H9 (cell line): ENCODE measurements at regions not wholly inside any gene's neighbourhood (a gene's known extent, or its start where the extent isn't known, plus 50 kb on each side); places are given as distances from the start of the nearest gene placed in this dataset.

Source experiments
- DNase-seq: peaks from one replicate; pipeline ENCODE4 v3.0.0-alpha.2; 2017
- H2AFZ ChIP-seq: one replicate; pipeline ENCODE4 v1.6.1; 2013; ENCODE audit warnings: mild to moderate bottlenecking, low read length, control low read depth, moderate library complexity
- H2AK5ac ChIP-seq: 2 replicates; pipeline ENCODE4 v1.6.1; 2013; ENCODE audit warnings: low read length, control low read depth, mixed read lengths; ENCODE audit not compliant: insufficient read length
- H2BK120ac ChIP-seq: one replicate; pipeline ENCODE4 v1.6.1; 2013; ENCODE audit warnings: low read depth, mild to moderate bottlenecking, low read length, control low read depth, inconsistent platforms; ENCODE audit not compliant: poor library complexity, severe bottlenecking
- H2BK12ac ChIP-seq: 2 replicates; pipeline ENCODE4 v1.6.1; 2013; ENCODE audit warnings: low read length, control low read depth, mixed read lengths, low read depth; ENCODE audit not compliant: insufficient read length
- H2BK15ac ChIP-seq: 2 replicates; pipeline ENCODE4 v1.6.1; 2013; ENCODE audit warnings: low read depth, low read length, control low read depth
- H2BK20ac ChIP-seq: one replicate; pipeline ENCODE4 v1.6.1; 2013; ENCODE audit warnings: low read depth, mild to moderate bottlenecking, low read length, control low read depth, inconsistent platforms; ENCODE audit not compliant: poor library complexity, severe bottlenecking
- H2BK5ac ChIP-seq: 2 replicates; pipeline ENCODE4 v1.6.1; 2013; ENCODE audit warnings: low read length, control low read depth, mixed read lengths; ENCODE audit not compliant: insufficient read length
- H3K14ac ChIP-seq: 2 replicates; pipeline ENCODE4 v1.6.1; 2013; ENCODE audit warnings: low read length, control low read depth; ENCODE audit not compliant: insufficient read depth
- H3K18ac ChIP-seq: 2 replicates; pipeline ENCODE4 v1.6.1; 2013; ENCODE audit warnings: low read depth, mild to moderate bottlenecking, mixed read lengths, low read length, control low read depth; ENCODE audit not compliant: insufficient read length
- H3K23ac ChIP-seq: 2 replicates; pipeline ENCODE4 v1.6.1; 2013; ENCODE audit warnings: low read length, control low read depth, mixed read lengths, low read depth; ENCODE audit not compliant: insufficient read length
- H3K23me2 ChIP-seq: 2 replicates; pipeline ENCODE4 v1.6.1; 2013; ENCODE audit warnings: low read depth, mild to moderate bottlenecking, mixed read lengths, low read length, control low read depth; ENCODE audit not compliant: insufficient read length, poor library complexity, severe bottlenecking
- H3K27ac ChIP-seq: 2 replicates; pipeline ENCODE4 v1.5.1; 2013; ENCODE audit warnings: low read length, control low read depth, mixed read lengths, low read depth; ENCODE audit not compliant: insufficient read length
- H3K27me3 ChIP-seq: 2 replicates; pipeline ENCODE4 v1.6.1; 2013; ENCODE audit warnings: low read length, control low read depth, inconsistent platforms; ENCODE audit not compliant: insufficient read depth
- H3K4ac ChIP-seq: 2 replicates; pipeline ENCODE4 v1.6.1; 2013; ENCODE audit warnings: low read depth, mild to moderate bottlenecking, control low read depth, inconsistent platforms, low read length, moderate library complexity
- H3K4me1 ChIP-seq: 2 replicates; pipeline ENCODE4 v1.6.1; 2013; ENCODE audit warnings: low read length, control low read depth, inconsistent platforms; ENCODE audit not compliant: insufficient read depth
- H3K4me2 ChIP-seq: 2 replicates; pipeline ENCODE4 v1.6.1; 2013; ENCODE audit warnings: low read length, control low read depth, mixed read lengths; ENCODE audit not compliant: insufficient read length, insufficient read depth
- H3K56ac ChIP-seq: 2 replicates; pipeline ENCODE4 v1.6.1; 2013; ENCODE audit warnings: low read depth, mild to moderate bottlenecking, mixed read lengths, low read length, control low read depth; ENCODE audit not compliant: insufficient read length
- H3K79me1 ChIP-seq: 2 replicates; pipeline ENCODE4 v1.6.1; 2013; ENCODE audit warnings: low read depth, mild to moderate bottlenecking, moderate library complexity, low read length, control low read depth, inconsistent platforms; ENCODE audit not compliant: insufficient read depth, poor library complexity, severe bottlenecking
- H3K79me2 ChIP-seq: 2 replicates; pipeline ENCODE4 v1.6.1; 2013; ENCODE audit warnings: low read length, control low read depth, inconsistent platforms; ENCODE audit not compliant: insufficient read depth
- H3K9ac ChIP-seq: 2 replicates; pipeline ENCODE4 v1.6.1; 2013; ENCODE audit warnings: low read length, control low read depth, mixed read lengths; ENCODE audit not compliant: insufficient read length; ENCODE audit errors: extremely low read depth
- H3K9me3 ChIP-seq: one replicate; pipeline ENCODE4 v1.6.1; 2013; ENCODE audit warnings: low read depth, low read length, inconsistent platforms; ENCODE audit not compliant: control insufficient read depth
- H3T11ph ChIP-seq: one replicate; pipeline ENCODE4 v1.6.1; 2013; ENCODE audit warnings: mild to moderate bottlenecking, low read length, control low read depth, inconsistent platforms
- H4K20me1 ChIP-seq: one replicate; pipeline ENCODE4 v1.6.1; 2013; ENCODE audit not compliant: control insufficient read depth, insufficient read length, insufficient read depth
- H4K5ac ChIP-seq: 2 replicates; pipeline ENCODE4 v1.6.1; 2013; ENCODE audit warnings: low read depth, mild to moderate bottlenecking, mixed read lengths, low read length, control low read depth; ENCODE audit not compliant: insufficient read length
- H4K8ac ChIP-seq: replicated peaks from 2 replicates; pipeline ENCODE4 v1.6.1; 2013; ENCODE audit warnings: low read length, control low read depth, mixed read lengths, low read depth; ENCODE audit not compliant: insufficient read length
- H4K91ac ChIP-seq: 2 replicates; pipeline ENCODE4 v1.6.1; 2013; ENCODE audit warnings: low read depth, mild to moderate bottlenecking, moderate library complexity, mixed read lengths, low read length, control low read depth; ENCODE audit not compliant: insufficient read length
- H3K27ac Mint-ChIP-seq, 3 experiments: 2 replicates in 2 of 3; 3 replicates in 1 of 3; pipeline ENCODE4 v1.8.0; 2020 to 2021; ENCODE audit warnings: mixed read lengths in 3 of 3, mild to moderate bottlenecking in 1 of 3, moderate library complexity in 1 of 3
- H3K27me3 Mint-ChIP-seq: 2 replicates; pipeline ENCODE4 v1.8.0; 2021; ENCODE audit warnings: low read depth, mild to moderate bottlenecking, moderate library complexity, mixed read lengths
- H3K36me3 Mint-ChIP-seq, 3 experiments: 2 replicates in 2 of 3; 3 replicates in 1 of 3; pipeline ENCODE4 v1.8.0; 2020 to 2021; ENCODE audit warnings: low read depth in 3 of 3, mixed read lengths in 3 of 3; ENCODE audit not compliant: insufficient read depth in 1 of 3
- H3K4me1 Mint-ChIP-seq, 2 experiments: 2 replicates each; pipeline ENCODE4 v1.8.0; 2020; ENCODE audit warnings: mixed read lengths in 2 of 2
- H3K4me3 Mint-ChIP-seq, 2 experiments: 2 replicates in 1 of 2; 3 replicates in 1 of 2; pipeline ENCODE4 v1.8.0; 2020 to 2021; ENCODE audit warnings: mild to moderate bottlenecking in 2 of 2, mixed read lengths in 2 of 2, moderate library complexity in 1 of 2
- H3K9me3 Mint-ChIP-seq, 2 experiments: 2 replicates in 1 of 2; 3 replicates in 1 of 2; pipeline ENCODE4 v1.8.0; 2020; ENCODE audit warnings: mild to moderate bottlenecking in 2 of 2, mixed read lengths in 2 of 2, moderate library complexity in 1 of 2
- CTCF ChIP-seq: fragments of 200-600 bp; sonication (generic); conservative IDR thresholded peaks from 3 replicates; pipeline ENCODE4 v1.8.0; 2021; ENCODE audit warnings: antibody characterized with exemption, mild to moderate bottlenecking
- WGBS: extraction: QIAGEN DNeasy Blood & Tissue Kit; methylation state at CpG from one replicate; pipeline ENCODE4 v1.1.7; 2013; ENCODE audit warnings: missing lambda C conversion rate, low lambda C conversion rate, mixed read lengths; ENCODE audit not compliant: insufficient read length; ENCODE audit errors: extremely low coverage; 5-methylcytosine and 5-hydroxymethylcytosine counted together

GRCh38 chr18:68121826-68122225 is 593.1 kb downstream of the TMX3 start:
- H3K4me1 Mint-ChIP-seq: no peaks in the 10 kb centered on the region
- Histone ChIP-seq H4K20me1 (no peaks in the 10 kb centered on the region), H2BK20ac (no peak overlapping the region), H3K23ac (no peak overlapping the region), H3K4me2 (no peak overlapping the region), H2AK5ac (no peak overlapping the region), H3K79me2 (no peaks in the 10 kb centered on the region), H3K9me3 (no peaks in the 10 kb centered on the region), H3K27me3 (no peaks in the 10 kb centered on the region), H3K9ac (no peak overlapping the region), H2BK5ac (no peak overlapping the region), H3K27ac (no peak overlapping the region), H3K23me2 (no peaks in the 10 kb centered on the region), H3K18ac (no peak overlapping the region), H4K91ac (no peak overlapping the region), H3K14ac (no peak overlapping the region), H3T11ph (no peak overlapping the region), H3K4me1 (no peaks in the 10 kb centered on the region), H2BK15ac (no peak overlapping the region), H3K79me1 (no peaks in the 10 kb centered on the region), H4K8ac (no peak overlapping the region), H2BK120ac (no peak overlapping the region), H2BK12ac (no peak overlapping the region), H3K4ac (no peak overlapping the region), H3K56ac (no peak overlapping the region), H4K5ac (no peak overlapping the region), H2AFZ (no peak overlapping the region)
- DNase-seq: no peak
- H3K9me3 Mint-ChIP-seq: no peaks in the 10 kb centered on the region
- H3K36me3 Mint-ChIP-seq: no peaks in the 10 kb centered on the region; a peak in 1 of 7 replicates
- WGBS: no CpG with 5 or more reads among the region's 1 CpG
- no peak overlapping the region for H3K27ac Mint-ChIP-seq
- H3K4me3 Mint-ChIP-seq: no peak overlapping the region
- TF ChIP-seq CTCF: no peak
- no peaks in the 10 kb centered on the region for H3K27me3 Mint-ChIP-seq
